Stimulated activated CD4-positive, alpha-beta T cell treated with anti-CD3 and anti-CD28 coated beads, Interleukin-4, amount 100 ng/mL, for 48 hours (primary cell): ENCODE measurements at regions not wholly inside any gene's neighbourhood (a gene's known extent, or its start where the extent isn't known, plus 50 kb on each side); places are given as distances from the start of the nearest gene placed in this dataset.

Source experiments
- DNase-seq, 2 donors: peaks; one replicate each; pipeline ENCODE4 v3.0.0-alpha.2; 2020; ENCODE audit warnings: low read depth in 2 of 2

GRCh38 chr17:77458202-77459017 is 317.6 kb downstream of the SEC14L1 start:
- DNase-seq = no peak

GRCh38 chr17:77459018-77459755 is 318.4 kb downstream of the SEC14L1 start:
- no peak for DNase-seq

GRCh38 chr17:77460514-77461046 is 319.8 kb downstream of the SEC14L1 start:
- no peak for DNase-seq

GRCh38 chr17:77461277-77462057 is 320.7 kb downstream of the SEC14L1 start:
- no peak for DNase-seq

- no peak for DNase-seq
These were observed 321.3 kb downstream of the SEC14L1 start for GRCh38 chr17:77462090-77462489.

GRCh38 chr17:77462553-77463497 is 322.1 kb downstream of the SEC14L1 start:
- no peak for DNase-seq

GRCh38 chr17:77464988-77465357 is 324.2 kb downstream of the SEC14L1 start:
- DNase-seq = no peak

- DNase-seq = peak in 1 of 2 donors; percentile 74
These were observed 324.7 kb downstream of the SEC14L1 start for GRCh38 chr17:77465358-77466041.

GRCh38 chr17:77466140-77466539 is 325.4 kb downstream of the SEC14L1 start:
- no peak for DNase-seq

- DNase-seq = no peak
These were observed 325.9 kb downstream of the SEC14L1 start for GRCh38 chr17:77466596-77467223.

- DNase-seq = no peak
These were observed 326.8 kb downstream of the SEC14L1 start for GRCh38 chr17:77467521-77467920.

GRCh38 chr17:77468897-77469296 is 328.1 kb downstream of the SEC14L1 start:
- no peak for DNase-seq

GRCh38 chr17:77470330-77470786 is 329.6 kb downstream of the SEC14L1 start:
- DNase-seq = no peak

GRCh38 chr17:77470800-77471733 is 330.3 kb downstream of the SEC14L1 start:
- DNase-seq = no peak

- DNase-seq = no peak
These were observed 331.3 kb downstream of the SEC14L1 start for GRCh38 chr17:77471984-77472461.

GRCh38 chr17:77472468-77473310 is 331.9 kb downstream of the SEC14L1 start:
- no peak for DNase-seq

GRCh38 chr17:77473615-77474226 is 333.0 kb downstream of the SEC14L1 start:
- no peak for DNase-seq
